GM12878 (cell line): ENCODE measurements at regions not wholly inside any gene's neighbourhood (a gene's known extent, or its start where the extent isn't known, plus 50 kb on each side); places are given as distances from the start of the nearest gene placed in this dataset.

Experiments
- BMI1 ChIP-seq: fragments of 450-650 bp; IDR thresholded peaks from 2 replicates; pipeline ENCODE4 v1.6.1; 2016; ENCODE audit warnings: mild to moderate bottlenecking, moderate library complexity, borderline replicate concordance
- EGR1 ChIP-seq, 2 experiments: IDR thresholded peaks; 1 replicate in 1 of 2; 2 replicates in 1 of 2; pipeline ENCODE4 v1.6.1; 2011 to 2012; ENCODE audit warnings: low read depth in 2 of 2, low read length in 2 of 2, borderline replicate concordance in 1 of 2, mild to moderate bottlenecking in 1 of 2, moderate library complexity in 1 of 2
- PRDM15 ChIP-seq: fragments of 450-650 bp; formaldehyde crosslinking; IDR thresholded peaks from 2 replicates; pipeline ENCODE4 v1.4.0; 2020; ENCODE audit warnings: mild to moderate bottlenecking, moderate library complexity
- SMAD5 ChIP-seq: IDR thresholded peaks from 2 replicates; pipeline ENCODE4 v1.6.1; 2016; ENCODE audit warnings: antibody characterized with exemption, low read depth
- SP1 ChIP-seq: IDR thresholded peaks from one replicate; pipeline ENCODE4 v1.6.1; 2011; ENCODE audit warnings: low read depth, low read length
- ZNF274 ChIP-seq: IDR thresholded peaks from one replicate; pipeline ENCODE4 v1.8.0; 2011; ENCODE audit not compliant: insufficient read length, insufficient read depth
- TF ChIP-seq, protein P1 (sequence below): fragments of 450-650 bp; IDR thresholded peaks from 2 replicates; pipeline ENCODE4 v1.6.1; 2017; ENCODE audit warnings: mild to moderate bottlenecking, moderate library complexity

GRCh38 chr7:88484551-88484950 lies 177.9 kb upstream of the STEAP4 start (continued):
- TF ChIP-seq, protein P1, sequence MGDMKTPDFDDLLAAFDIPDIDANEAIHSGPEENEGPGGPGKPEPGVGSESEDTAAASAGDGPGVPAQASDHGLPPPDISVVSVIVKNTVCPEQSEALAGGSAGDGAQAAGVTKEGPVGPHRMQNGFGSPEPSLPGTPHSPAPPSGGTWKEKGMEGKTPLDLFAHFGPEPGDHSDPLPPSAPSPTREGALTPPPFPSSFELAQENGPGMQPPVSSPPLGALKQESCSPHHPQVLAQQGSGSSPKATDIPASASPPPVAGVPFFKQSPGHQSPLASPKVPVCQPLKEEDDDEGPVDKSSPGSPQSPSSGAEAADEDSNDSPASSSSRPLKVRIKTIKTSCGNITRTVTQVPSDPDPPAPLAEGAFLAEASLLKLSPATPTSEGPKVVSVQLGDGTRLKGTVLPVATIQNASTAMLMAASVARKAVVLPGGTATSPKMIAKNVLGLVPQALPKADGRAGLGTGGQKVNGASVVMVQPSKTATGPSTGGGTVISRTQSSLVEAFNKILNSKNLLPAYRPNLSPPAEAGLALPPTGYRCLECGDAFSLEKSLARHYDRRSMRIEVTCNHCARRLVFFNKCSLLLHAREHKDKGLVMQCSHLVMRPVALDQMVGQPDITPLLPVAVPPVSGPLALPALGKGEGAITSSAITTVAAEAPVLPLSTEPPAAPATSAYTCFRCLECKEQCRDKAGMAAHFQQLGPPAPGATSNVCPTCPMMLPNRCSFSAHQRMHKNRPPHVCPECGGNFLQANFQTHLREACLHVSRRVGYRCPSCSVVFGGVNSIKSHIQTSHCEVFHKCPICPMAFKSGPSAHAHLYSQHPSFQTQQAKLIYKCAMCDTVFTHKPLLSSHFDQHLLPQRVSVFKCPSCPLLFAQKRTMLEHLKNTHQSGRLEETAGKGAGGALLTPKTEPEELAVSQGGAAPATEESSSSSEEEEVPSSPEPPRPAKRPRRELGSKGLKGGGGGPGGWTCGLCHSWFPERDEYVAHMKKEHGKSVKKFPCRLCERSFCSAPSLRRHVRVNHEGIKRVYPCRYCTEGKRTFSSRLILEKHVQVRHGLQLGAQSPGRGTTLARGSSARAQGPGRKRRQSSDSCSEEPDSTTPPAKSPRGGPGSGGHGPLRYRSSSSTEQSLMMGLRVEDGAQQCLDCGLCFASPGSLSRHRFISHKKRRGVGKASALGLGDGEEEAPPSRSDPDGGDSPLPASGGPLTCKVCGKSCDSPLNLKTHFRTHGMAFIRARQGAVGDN, result no peak
- TF ChIP-seq ZNF274 (no peak), SMAD5 (no peak), EGR1 (IDR thresholded peaks at IDR 0.05; ENCODE audit: borderline replicate concordance in 1 of 2, low read depth in 2 of 2, low read length in 2 of 2) (no peak), BMI1 (no peak), PRDM15 (CRISPR knock-in tag) (no peak), SP1 (no peak)
